Activated T-helper 2 cell treated with anti-CD3 and anti-CD28 coated beads, Interferon-gamma antibody, Interleukin-2, Interleukin-4, amounts not matched to agents 10 μg/mL and 5 μg/mL and 100 μg/mL, durations not matched to agents 14 hours and 24 hours and 36 hours (primary cell): ENCODE measurements at regions not wholly inside any gene's neighbourhood (a gene's known extent, or its start where the extent isn't known, plus 50 kb on each side); places are given as distances from the start of the nearest gene placed in this dataset.

ENCODE experiments used
- DNase-seq: peaks from one replicate; pipeline ENCODE4 v3.0.0; 2021; ENCODE audit warnings: low spot score
- H3K27ac Mint-ChIP-seq: one replicate; pipeline ENCODE4 v1.8.0; 2021; ENCODE audit warnings: mixed read lengths
- H3K27me3 Mint-ChIP-seq: one replicate; pipeline ENCODE4 v1.8.0; 2021; ENCODE audit warnings: low read depth, mixed read lengths
- H3K36me3 Mint-ChIP-seq: one replicate; pipeline ENCODE4 v1.8.0; 2021; ENCODE audit warnings: low read depth, mixed read lengths
- H3K4me1 Mint-ChIP-seq: one replicate; pipeline ENCODE4 v1.8.0; 2021; ENCODE audit warnings: low read depth, mixed read lengths
- H3K4me3 Mint-ChIP-seq: one replicate; pipeline ENCODE4 v1.8.0; 2021; ENCODE audit warnings: low read depth, mild to moderate bottlenecking, moderate library complexity, mixed read lengths
- H3K9me3 Mint-ChIP-seq: one replicate; pipeline ENCODE4 v1.8.0; 2021; ENCODE audit warnings: mixed read lengths
- intact Hi-C: fragments of 100-400 bp; cut with micrococcal nuclease; formaldehyde crosslinking; loops from one replicate; pipeline ENCODE4 v1.15.1; 2023

DNA sequence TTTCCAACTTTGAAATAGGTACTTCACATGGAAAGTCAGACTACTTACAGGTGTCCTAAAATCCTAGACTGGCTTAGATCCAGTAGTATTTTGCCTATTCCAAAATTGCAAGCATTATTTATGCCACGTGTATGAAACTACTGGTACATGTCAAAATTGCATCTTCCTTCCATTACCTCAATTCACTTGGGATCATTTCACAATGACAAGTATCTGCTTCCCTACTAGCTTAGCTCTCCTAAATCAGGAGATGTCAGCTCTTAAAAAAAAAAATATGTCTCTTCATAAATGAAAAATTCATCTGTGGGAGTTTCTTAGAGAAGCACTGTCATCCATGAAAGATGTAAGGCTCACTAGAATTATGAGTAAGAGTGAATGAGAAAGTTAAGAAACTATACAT, 466.6 kb upstream of the MANEA start:
- no peaks in the 10 kb centered on the region for H3K36me3 Mint-ChIP-seq
- H3K27me3 Mint-ChIP-seq, result no peaks in the 10 kb centered on the region
- H3K4me1 Mint-ChIP-seq, result no peaks in the 10 kb centered on the region
- H3K27ac Mint-ChIP-seq, result no peak overlapping the region
- intact Hi-C loops, result no loop called here
- no peaks in the 10 kb centered on the region for H3K9me3 Mint-ChIP-seq
- DNase-seq, result no peak
- no peak overlapping the region for H3K4me3 Mint-ChIP-seq

DNA sequence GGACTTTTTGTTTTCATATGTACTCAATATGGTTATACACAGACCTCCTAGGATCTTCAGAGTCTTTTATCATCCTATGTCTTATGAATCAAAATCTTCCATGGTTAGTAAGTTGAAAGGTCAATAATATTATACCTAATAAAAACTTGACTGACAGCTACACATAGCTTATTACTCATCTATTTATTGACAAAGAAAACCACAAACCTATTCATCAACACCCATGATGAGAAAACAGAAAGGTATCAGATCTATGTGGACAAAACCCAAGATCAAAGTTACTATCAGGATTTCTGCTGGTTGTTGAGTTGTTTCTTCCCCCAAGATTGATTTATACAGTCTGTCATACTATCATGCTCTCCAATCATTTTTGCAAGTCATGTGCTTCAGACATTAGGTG, 460.1 kb upstream of the MANEA start:
- H3K27ac Mint-ChIP-seq, result no peak overlapping the region
- DNase-seq, result no peak
- no peaks in the 10 kb centered on the region for H3K4me1 Mint-ChIP-seq
- intact Hi-C loops, result no loop called here
- no peaks in the 10 kb centered on the region for H3K9me3 Mint-ChIP-seq
- no peaks in the 10 kb centered on the region for H3K27me3 Mint-ChIP-seq
- H3K36me3 Mint-ChIP-seq, result no peaks in the 10 kb centered on the region
- no peak overlapping the region for H3K4me3 Mint-ChIP-seq

DNA sequence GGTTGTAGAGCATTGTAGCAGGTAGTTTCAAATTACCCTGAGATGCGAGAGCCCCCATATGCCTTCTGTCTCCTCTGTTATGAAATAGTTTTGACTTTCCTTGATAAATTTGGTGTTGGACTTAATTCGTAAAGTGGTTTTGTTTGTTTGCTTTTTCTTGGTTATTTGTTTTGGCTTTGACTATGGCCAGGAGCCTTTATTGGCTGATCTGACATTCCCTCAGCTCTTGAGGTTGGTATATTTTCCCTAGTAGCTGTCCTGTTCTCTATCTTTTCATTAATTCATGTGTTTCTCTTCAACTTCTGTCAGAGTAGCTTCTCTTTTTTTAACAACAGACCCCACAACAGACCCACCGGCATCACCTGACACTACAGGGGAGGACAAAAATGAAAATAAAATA, 457.4 kb upstream of the MANEA start:
- Mint-ChIP-seq H3K4me1 (no peaks in the 10 kb centered on the region), H3K9me3 (no peaks in the 10 kb centered on the region), H3K4me3 (no peak overlapping the region), H3K27me3 (no peaks in the 10 kb centered on the region), H3K36me3 (no peaks in the 10 kb centered on the region), H3K27ac (no peak overlapping the region)
- DNase-seq, result no peak
- intact Hi-C loops, result no loop called here

DNA sequence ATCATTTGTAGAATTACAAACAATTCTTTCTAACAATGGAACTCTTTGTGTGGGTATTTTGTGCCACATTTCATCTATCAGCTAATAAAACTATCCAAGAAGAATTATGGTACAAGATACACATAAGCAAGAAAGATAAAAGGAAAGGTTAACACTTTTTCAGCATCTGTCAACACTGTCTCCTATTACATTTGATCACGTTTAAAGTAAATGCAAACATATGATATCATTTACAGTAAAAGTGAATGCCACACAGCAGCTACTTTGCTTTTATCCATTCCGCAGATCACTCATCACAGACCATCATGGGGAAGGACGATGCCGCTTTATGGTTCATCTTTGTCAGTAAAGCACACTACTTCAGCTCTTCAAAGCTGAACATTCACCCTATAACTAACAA, 456.4 kb upstream of the MANEA start:
- DNase-seq, result no peak
- intact Hi-C loops, result no loop called here
- Mint-ChIP-seq H3K4me3 (no peak overlapping the region), H3K27ac (no peak overlapping the region), H3K27me3 (no peaks in the 10 kb centered on the region), H3K9me3 (no peaks in the 10 kb centered on the region), H3K36me3 (no peaks in the 10 kb centered on the region), H3K4me1 (no peaks in the 10 kb centered on the region)

DNA sequence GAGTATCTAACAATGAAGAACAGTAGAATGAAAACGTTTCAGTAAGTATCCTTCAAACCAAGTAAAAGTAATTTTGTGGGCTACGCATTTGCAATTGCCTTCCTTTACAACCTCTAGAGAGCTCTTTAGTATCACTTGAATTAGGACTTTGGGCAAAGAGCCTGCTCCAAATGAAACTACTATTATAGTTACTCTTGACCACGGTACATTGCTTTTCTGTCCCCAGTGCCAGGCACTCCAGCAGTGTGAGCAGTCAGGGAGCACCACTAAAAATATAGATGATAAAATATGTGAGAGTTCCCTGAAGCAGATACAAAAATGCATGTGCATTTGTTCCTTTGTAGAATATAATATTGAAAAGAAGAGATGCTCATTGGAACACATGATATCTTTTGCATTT, 450.1 kb upstream of the MANEA start:
- DNase-seq, result no peak
- H3K36me3 Mint-ChIP-seq, result no peaks in the 10 kb centered on the region
- H3K27ac Mint-ChIP-seq, result no peak overlapping the region
- intact Hi-C loops, result no loop called here
- no peaks in the 10 kb centered on the region for H3K27me3 Mint-ChIP-seq
- H3K9me3 Mint-ChIP-seq, result no peaks in the 10 kb centered on the region
- H3K4me1 Mint-ChIP-seq, result no peaks in the 10 kb centered on the region
- H3K4me3 Mint-ChIP-seq, result no peak overlapping the region

DNA sequence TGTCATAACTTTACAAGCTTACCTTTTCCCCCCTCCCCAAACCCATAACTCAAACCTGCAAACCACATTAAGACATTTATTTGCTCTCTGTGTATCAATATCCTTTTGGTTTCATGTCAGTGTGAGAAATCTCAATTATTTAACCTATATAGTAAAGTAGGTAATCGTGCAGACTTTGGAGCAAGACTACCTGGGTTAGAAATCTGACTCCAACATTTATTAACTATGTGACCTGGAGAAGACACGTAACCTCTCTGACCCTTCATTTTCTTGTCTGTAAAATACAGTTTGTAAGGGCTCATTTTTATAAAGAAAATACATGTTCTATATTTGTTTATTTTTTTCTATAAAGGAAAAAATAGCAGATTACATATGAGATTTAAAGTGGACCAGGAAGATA, 448.9 kb upstream of the MANEA start:
- Mint-ChIP-seq H3K9me3 (no peaks in the 10 kb centered on the region), H3K27ac (no peak overlapping the region), H3K4me1 (no peaks in the 10 kb centered on the region), H3K4me3 (no peak overlapping the region), H3K36me3 (no peaks in the 10 kb centered on the region), H3K27me3 (no peaks in the 10 kb centered on the region)
- intact Hi-C loops, result no loop called here
- no peak for DNase-seq

DNA sequence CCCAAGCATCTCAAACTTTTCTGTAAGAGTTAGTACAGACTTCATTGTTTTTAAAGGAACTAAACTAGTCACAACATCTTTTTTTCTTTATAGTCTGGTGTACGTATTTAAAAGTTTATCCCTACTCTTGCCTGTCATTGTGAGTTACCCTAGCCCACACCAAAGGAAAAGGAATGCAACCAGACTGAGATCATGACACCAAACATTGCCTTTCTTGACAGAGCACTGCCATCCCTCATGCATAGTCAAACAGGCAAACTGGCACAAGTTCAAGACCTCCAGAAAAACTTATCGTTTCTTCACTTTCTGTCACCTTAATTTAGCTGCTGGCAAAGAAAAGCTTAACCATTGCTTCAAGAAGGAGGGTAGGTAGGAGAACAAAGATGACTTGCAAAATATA, 448.4 kb upstream of the MANEA start:
- DNase-seq, result no peak
- no peak overlapping the region for H3K27ac Mint-ChIP-seq
- H3K36me3 Mint-ChIP-seq, result no peaks in the 10 kb centered on the region
- intact Hi-C loops, result no loop called here
- H3K27me3 Mint-ChIP-seq, result no peaks in the 10 kb centered on the region
- H3K4me1 Mint-ChIP-seq, result no peaks in the 10 kb centered on the region
- no peaks in the 10 kb centered on the region for H3K9me3 Mint-ChIP-seq
- no peak overlapping the region for H3K4me3 Mint-ChIP-seq

DNA sequence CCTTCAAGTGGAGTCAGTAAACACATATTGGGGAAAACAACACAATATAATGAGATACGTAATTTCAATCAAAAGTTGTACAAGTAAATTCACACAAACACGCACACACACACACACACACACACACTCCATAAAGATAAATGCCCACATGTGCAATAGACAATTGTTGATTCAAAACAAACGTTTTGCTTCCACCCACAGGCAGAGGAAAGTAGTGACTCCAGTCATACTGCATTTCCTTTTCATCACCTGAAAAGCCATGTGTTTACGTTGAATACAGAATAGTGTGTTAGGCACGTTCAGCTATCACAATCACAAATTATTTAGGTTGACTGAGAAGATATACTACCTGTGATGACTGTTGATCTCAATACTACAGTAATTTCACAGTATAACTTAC, 443.8 kb upstream of the MANEA start:
- no peak for DNase-seq
- Mint-ChIP-seq H3K27me3 (no peaks in the 10 kb centered on the region), H3K27ac (no peak overlapping the region), H3K4me1 (no peaks in the 10 kb centered on the region), H3K4me3 (no peak overlapping the region), H3K36me3 (no peaks in the 10 kb centered on the region), H3K9me3 (no peaks in the 10 kb centered on the region)
- intact Hi-C loops, result no loop called here

DNA sequence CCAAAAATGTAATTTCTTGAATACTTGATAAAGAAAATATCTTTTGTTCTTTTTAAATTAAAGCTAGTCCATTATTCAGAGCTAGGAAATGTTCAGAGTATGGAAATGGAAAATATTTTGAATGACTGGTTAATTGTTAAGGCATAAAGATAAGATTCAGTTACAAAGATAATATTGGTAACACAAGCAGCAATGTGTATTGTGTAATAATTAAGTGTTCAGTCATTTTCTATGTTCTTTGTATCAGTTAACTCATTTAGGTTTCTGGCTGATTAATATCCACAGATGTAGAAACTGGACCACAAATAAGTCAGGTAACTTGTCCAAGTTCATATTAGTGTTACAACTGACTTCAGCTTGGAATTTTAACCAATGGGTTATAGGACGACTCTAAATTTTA, 442.2 kb upstream of the MANEA start:
- Mint-ChIP-seq H3K27ac (no peak overlapping the region), H3K36me3 (no peaks in the 10 kb centered on the region), H3K4me1 (no peaks in the 10 kb centered on the region), H3K27me3 (no peaks in the 10 kb centered on the region), H3K9me3 (no peaks in the 10 kb centered on the region), H3K4me3 (no peak overlapping the region)
- intact Hi-C loops, result no loop called here
- DNase-seq, result no peak

DNA sequence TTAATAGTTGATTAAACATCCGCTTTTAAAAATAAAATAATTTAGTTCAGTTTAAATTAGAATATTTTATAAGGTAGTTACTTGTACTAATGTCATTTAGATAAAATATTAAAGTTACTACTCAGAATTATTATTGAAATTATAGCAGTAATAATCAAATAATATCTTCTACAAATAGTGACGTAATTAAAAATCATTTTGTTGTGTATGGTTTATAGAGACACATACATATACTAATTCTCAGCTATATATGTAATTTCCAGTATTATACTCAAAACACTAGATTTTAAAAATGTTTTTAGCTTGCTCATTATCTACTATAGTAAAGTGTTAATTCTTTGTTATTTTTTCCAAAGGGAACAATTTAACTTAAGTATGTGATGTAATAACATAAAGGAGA, 435.2 kb upstream of the MANEA start:
- Mint-ChIP-seq H3K4me1 (peaks cover 9% of the 10 kb centered on the region), H3K27me3 (no peaks in the 10 kb centered on the region), H3K4me3 (no peak overlapping the region), H3K9me3 (no peaks in the 10 kb centered on the region), H3K27ac (no peak overlapping the region), H3K36me3 (no peaks in the 10 kb centered on the region)
- intact Hi-C loops, result no loop called here
- DNase-seq, result no peak

DNA sequence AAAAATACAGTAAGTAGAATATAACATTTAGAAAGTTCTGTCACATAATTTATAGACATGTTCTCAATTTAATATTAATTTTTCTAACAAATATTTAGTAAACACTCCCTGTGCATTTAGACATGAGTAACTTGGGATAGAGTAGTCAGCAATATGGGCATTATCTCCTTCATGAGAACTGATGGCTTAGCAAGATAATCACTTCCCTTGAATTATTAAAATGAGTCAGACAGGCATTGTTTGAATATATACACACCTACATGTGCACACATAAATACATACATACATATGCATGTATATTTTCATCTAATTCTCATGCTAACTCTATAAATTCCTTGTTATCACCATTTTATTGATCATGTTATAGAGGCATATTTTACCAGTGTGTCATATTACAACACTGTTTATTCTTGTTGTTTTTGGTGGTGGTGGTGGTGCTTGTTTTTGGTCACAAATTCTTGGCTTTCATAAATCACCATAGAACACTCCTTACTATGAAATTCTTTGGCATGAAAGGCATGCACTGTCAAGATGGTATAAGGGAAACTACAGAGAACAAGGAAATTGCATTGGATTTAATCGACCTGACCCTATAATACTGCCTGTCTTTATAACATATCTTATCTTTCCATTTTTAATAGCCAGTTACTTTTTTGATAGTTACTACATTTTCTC, 434.5 kb upstream of the MANEA start:
- Mint-ChIP-seq H3K27ac (no peak overlapping the region), H3K4me3 (no peak overlapping the region), H3K9me3 (no peaks in the 10 kb centered on the region), H3K36me3 (no peaks in the 10 kb centered on the region), H3K27me3 (no peaks in the 10 kb centered on the region), H3K4me1 (peaks cover 9% of the 10 kb centered on the region)
- DNase-seq, result no peak
- intact Hi-C loops, result no loop called here

DNA sequence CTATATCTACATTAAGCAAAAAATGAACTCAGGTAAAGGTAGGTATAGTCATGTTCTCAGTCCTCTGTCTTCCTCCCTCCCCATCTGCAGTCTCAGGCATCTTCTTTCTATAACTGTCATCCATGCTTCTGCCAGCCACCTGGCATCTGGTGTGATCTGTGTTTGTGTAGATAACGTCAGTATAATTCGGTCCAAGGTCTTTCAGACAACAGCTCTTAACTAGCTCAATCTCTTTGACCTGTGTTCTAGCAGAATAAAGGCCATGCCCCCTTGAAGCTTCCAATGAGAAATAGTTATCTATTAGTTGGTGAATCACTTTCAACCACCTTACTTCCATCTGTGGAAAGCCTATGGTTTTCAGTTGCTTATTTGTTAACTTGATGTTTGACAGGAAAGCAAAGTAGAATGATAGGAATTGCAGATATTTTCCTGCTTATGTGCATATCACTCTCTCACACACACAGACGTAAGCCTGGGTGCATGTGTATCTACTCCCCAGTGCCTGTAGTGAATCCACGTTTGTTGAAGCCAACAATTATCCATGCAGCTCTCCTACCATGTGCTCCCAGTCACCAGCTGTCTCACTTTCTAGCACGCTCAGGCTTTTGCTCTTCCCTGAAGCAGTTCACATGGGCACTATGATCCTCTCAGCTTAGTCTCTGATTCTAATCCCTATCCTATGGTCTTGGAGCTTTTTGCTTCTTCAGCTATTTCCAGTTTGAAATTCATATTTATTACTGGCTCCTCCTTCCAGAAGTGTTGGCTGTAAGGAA, 433.7 kb upstream of the MANEA start:
- H3K4me3 Mint-ChIP-seq, result no peak overlapping the region
- DNase-seq, result no peak
- no peaks in the 10 kb centered on the region for H3K9me3 Mint-ChIP-seq
- H3K27ac Mint-ChIP-seq, result no peak overlapping the region
- intact Hi-C loops, result no loop called here
- H3K4me1 Mint-ChIP-seq, result peaks cover 9% of the 10 kb centered on the region
- no peaks in the 10 kb centered on the region for H3K36me3 Mint-ChIP-seq
- H3K27me3 Mint-ChIP-seq, result no peaks in the 10 kb centered on the region

DNA sequence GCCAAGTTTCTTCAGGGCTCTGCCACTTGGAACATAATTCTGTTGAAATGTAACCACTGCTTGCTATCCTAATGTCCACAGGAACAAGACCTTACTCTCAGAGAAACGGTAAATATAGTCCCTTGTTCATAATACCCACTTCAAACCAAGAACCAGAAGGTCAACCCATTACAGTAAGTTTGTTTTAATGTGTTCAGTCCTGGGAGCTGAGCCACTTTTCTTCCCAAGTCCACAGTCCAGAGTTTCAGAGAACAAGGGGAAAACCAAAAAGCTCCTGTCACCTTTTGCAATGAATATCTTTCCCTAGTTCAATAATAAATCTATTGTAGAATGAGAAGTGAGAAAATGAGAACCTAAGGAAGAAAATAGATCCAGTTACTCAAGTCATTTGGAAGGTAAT, 431.9 kb upstream of the MANEA start:
- intact Hi-C loops, result no loop called here
- H3K4me1 Mint-ChIP-seq, result peaks cover 9% of the 10 kb centered on the region
- no peak overlapping the region for H3K27ac Mint-ChIP-seq
- DNase-seq, result no peak
- no peak overlapping the region for H3K4me3 Mint-ChIP-seq
- no peaks in the 10 kb centered on the region for H3K9me3 Mint-ChIP-seq
- no peaks in the 10 kb centered on the region for H3K36me3 Mint-ChIP-seq
- no peaks in the 10 kb centered on the region for H3K27me3 Mint-ChIP-seq
